H9 (cell line): ENCODE measurements at regions not wholly inside any gene's neighbourhood (a gene's known extent, or its start where the extent isn't known, plus 50 kb on each side); places are given as distances from the start of the nearest gene placed in this dataset.

Experiments used
- DNase-seq: peaks from one replicate; pipeline ENCODE4 v3.0.0-alpha.2; 2017
- H2AFZ ChIP-seq: one replicate; pipeline ENCODE4 v1.6.1; 2013; ENCODE audit warnings: mild to moderate bottlenecking, low read length, control low read depth, moderate library complexity
- H2AK5ac ChIP-seq: 2 replicates; pipeline ENCODE4 v1.6.1; 2013; ENCODE audit warnings: low read length, control low read depth, mixed read lengths; ENCODE audit not compliant: insufficient read length
- H2BK120ac ChIP-seq: one replicate; pipeline ENCODE4 v1.6.1; 2013; ENCODE audit warnings: low read depth, mild to moderate bottlenecking, low read length, control low read depth, inconsistent platforms; ENCODE audit not compliant: poor library complexity, severe bottlenecking
- H2BK12ac ChIP-seq: 2 replicates; pipeline ENCODE4 v1.6.1; 2013; ENCODE audit warnings: low read length, control low read depth, mixed read lengths, low read depth; ENCODE audit not compliant: insufficient read length
- H2BK15ac ChIP-seq: 2 replicates; pipeline ENCODE4 v1.6.1; 2013; ENCODE audit warnings: low read depth, low read length, control low read depth
- H2BK20ac ChIP-seq: one replicate; pipeline ENCODE4 v1.6.1; 2013; ENCODE audit warnings: low read depth, mild to moderate bottlenecking, low read length, control low read depth, inconsistent platforms; ENCODE audit not compliant: poor library complexity, severe bottlenecking
- H2BK5ac ChIP-seq: 2 replicates; pipeline ENCODE4 v1.6.1; 2013; ENCODE audit warnings: low read length, control low read depth, mixed read lengths; ENCODE audit not compliant: insufficient read length
- H3K14ac ChIP-seq: 2 replicates; pipeline ENCODE4 v1.6.1; 2013; ENCODE audit warnings: low read length, control low read depth; ENCODE audit not compliant: insufficient read depth
- H3K18ac ChIP-seq: 2 replicates; pipeline ENCODE4 v1.6.1; 2013; ENCODE audit warnings: low read depth, mild to moderate bottlenecking, mixed read lengths, low read length, control low read depth; ENCODE audit not compliant: insufficient read length
- H3K23ac ChIP-seq: 2 replicates; pipeline ENCODE4 v1.6.1; 2013; ENCODE audit warnings: low read length, control low read depth, mixed read lengths, low read depth; ENCODE audit not compliant: insufficient read length
- H3K23me2 ChIP-seq: 2 replicates; pipeline ENCODE4 v1.6.1; 2013; ENCODE audit warnings: low read depth, mild to moderate bottlenecking, mixed read lengths, low read length, control low read depth; ENCODE audit not compliant: insufficient read length, poor library complexity, severe bottlenecking
- H3K27ac ChIP-seq: 2 replicates; pipeline ENCODE4 v1.5.1; 2013; ENCODE audit warnings: low read length, control low read depth, mixed read lengths, low read depth; ENCODE audit not compliant: insufficient read length
- H3K27me3 ChIP-seq: 2 replicates; pipeline ENCODE4 v1.6.1; 2013; ENCODE audit warnings: low read length, control low read depth, inconsistent platforms; ENCODE audit not compliant: insufficient read depth
- H3K4ac ChIP-seq: 2 replicates; pipeline ENCODE4 v1.6.1; 2013; ENCODE audit warnings: low read depth, mild to moderate bottlenecking, control low read depth, inconsistent platforms, low read length, moderate library complexity
- H3K4me1 ChIP-seq: 2 replicates; pipeline ENCODE4 v1.6.1; 2013; ENCODE audit warnings: low read length, control low read depth, inconsistent platforms; ENCODE audit not compliant: insufficient read depth
- H3K4me2 ChIP-seq: 2 replicates; pipeline ENCODE4 v1.6.1; 2013; ENCODE audit warnings: low read length, control low read depth, mixed read lengths; ENCODE audit not compliant: insufficient read length, insufficient read depth
- H3K56ac ChIP-seq: 2 replicates; pipeline ENCODE4 v1.6.1; 2013; ENCODE audit warnings: low read depth, mild to moderate bottlenecking, mixed read lengths, low read length, control low read depth; ENCODE audit not compliant: insufficient read length
- H3K79me1 ChIP-seq: 2 replicates; pipeline ENCODE4 v1.6.1; 2013; ENCODE audit warnings: low read depth, mild to moderate bottlenecking, moderate library complexity, low read length, control low read depth, inconsistent platforms; ENCODE audit not compliant: insufficient read depth, poor library complexity, severe bottlenecking
- H3K79me2 ChIP-seq: 2 replicates; pipeline ENCODE4 v1.6.1; 2013; ENCODE audit warnings: low read length, control low read depth, inconsistent platforms; ENCODE audit not compliant: insufficient read depth
- H3K9ac ChIP-seq: 2 replicates; pipeline ENCODE4 v1.6.1; 2013; ENCODE audit warnings: low read length, control low read depth, mixed read lengths; ENCODE audit not compliant: insufficient read length; ENCODE audit errors: extremely low read depth
- H3K9me3 ChIP-seq: one replicate; pipeline ENCODE4 v1.6.1; 2013; ENCODE audit warnings: low read depth, low read length, inconsistent platforms; ENCODE audit not compliant: control insufficient read depth
- H3T11ph ChIP-seq: one replicate; pipeline ENCODE4 v1.6.1; 2013; ENCODE audit warnings: mild to moderate bottlenecking, low read length, control low read depth, inconsistent platforms
- H4K20me1 ChIP-seq: one replicate; pipeline ENCODE4 v1.6.1; 2013; ENCODE audit not compliant: control insufficient read depth, insufficient read length, insufficient read depth
- H4K5ac ChIP-seq: 2 replicates; pipeline ENCODE4 v1.6.1; 2013; ENCODE audit warnings: low read depth, mild to moderate bottlenecking, mixed read lengths, low read length, control low read depth; ENCODE audit not compliant: insufficient read length
- H4K8ac ChIP-seq: replicated peaks from 2 replicates; pipeline ENCODE4 v1.6.1; 2013; ENCODE audit warnings: low read length, control low read depth, mixed read lengths, low read depth; ENCODE audit not compliant: insufficient read length
- H4K91ac ChIP-seq: 2 replicates; pipeline ENCODE4 v1.6.1; 2013; ENCODE audit warnings: low read depth, mild to moderate bottlenecking, moderate library complexity, mixed read lengths, low read length, control low read depth; ENCODE audit not compliant: insufficient read length
- H3K27ac Mint-ChIP-seq, 3 experiments: 2 replicates in 2 of 3; 3 replicates in 1 of 3; pipeline ENCODE4 v1.8.0; 2020 to 2021; ENCODE audit warnings: mixed read lengths in 3 of 3, mild to moderate bottlenecking in 1 of 3, moderate library complexity in 1 of 3
- H3K27me3 Mint-ChIP-seq: 2 replicates; pipeline ENCODE4 v1.8.0; 2021; ENCODE audit warnings: low read depth, mild to moderate bottlenecking, moderate library complexity, mixed read lengths
- H3K36me3 Mint-ChIP-seq, 3 experiments: 2 replicates in 2 of 3; 3 replicates in 1 of 3; pipeline ENCODE4 v1.8.0; 2020 to 2021; ENCODE audit warnings: low read depth in 3 of 3, mixed read lengths in 3 of 3; ENCODE audit not compliant: insufficient read depth in 1 of 3
- H3K4me1 Mint-ChIP-seq, 2 experiments: 2 replicates each; pipeline ENCODE4 v1.8.0; 2020; ENCODE audit warnings: mixed read lengths in 2 of 2
- H3K4me3 Mint-ChIP-seq, 2 experiments: 2 replicates in 1 of 2; 3 replicates in 1 of 2; pipeline ENCODE4 v1.8.0; 2020 to 2021; ENCODE audit warnings: mild to moderate bottlenecking in 2 of 2, mixed read lengths in 2 of 2, moderate library complexity in 1 of 2
- H3K9me3 Mint-ChIP-seq, 2 experiments: 2 replicates in 1 of 2; 3 replicates in 1 of 2; pipeline ENCODE4 v1.8.0; 2020; ENCODE audit warnings: mild to moderate bottlenecking in 2 of 2, mixed read lengths in 2 of 2, moderate library complexity in 1 of 2
- WGBS: extraction: QIAGEN DNeasy Blood & Tissue Kit; methylation state at CpG from one replicate; pipeline ENCODE4 v1.1.7; 2013; ENCODE audit warnings: missing lambda C conversion rate, low lambda C conversion rate, mixed read lengths; ENCODE audit not compliant: insufficient read length; ENCODE audit errors: extremely low coverage; 5-methylcytosine and 5-hydroxymethylcytosine counted together
- TF ChIP-seq, protein P1 (sequence below): fragments of 200-600 bp; sonication (generic); conservative IDR thresholded peaks from 3 replicates; pipeline ENCODE4 v1.8.0; 2021; ENCODE audit warnings: antibody characterized with exemption, mild to moderate bottlenecking

DNA sequence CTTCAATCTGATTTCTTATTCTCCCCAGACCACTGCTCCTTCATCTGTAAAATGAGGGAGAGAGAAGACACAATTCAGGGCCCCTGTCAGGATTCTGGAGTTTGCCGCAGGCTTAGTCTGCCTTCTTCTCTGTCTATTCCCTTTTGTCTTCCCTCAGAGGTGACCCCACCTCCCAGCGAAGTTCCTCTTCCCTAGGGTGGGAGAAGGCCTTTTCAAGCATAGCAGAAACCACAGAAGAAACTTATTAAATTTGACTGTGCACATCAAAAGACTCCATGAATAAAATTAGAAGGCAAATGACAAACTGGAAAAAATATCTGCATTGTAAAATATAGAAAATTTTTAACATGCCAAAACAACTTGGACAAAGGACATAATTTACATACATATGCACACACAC lies 148.8 kb downstream of the HNRNPD start:
- Histone ChIP-seq H3K18ac (no peak overlapping the region), H2BK120ac (no peak overlapping the region), H3K4me1 (no peaks in the 10 kb centered on the region), H3K56ac (no peak overlapping the region), H4K8ac (no peak overlapping the region), H3K14ac (no peak overlapping the region), H2AFZ (no peak overlapping the region), H3K23me2 (no peaks in the 10 kb centered on the region), H3K79me2 (no peaks in the 10 kb centered on the region), H4K91ac (no peak overlapping the region), H3K79me1 (no peaks in the 10 kb centered on the region), H3K23ac (no peak overlapping the region), H2BK12ac (no peak overlapping the region), H3K4me2 (no peak overlapping the region), H3K27me3 (peaks cover 2% of the 10 kb centered on the region; the same call in 1 of the 2 replicates), H2AK5ac (no peak overlapping the region), H3K9ac (no peak overlapping the region), H3K27ac (no peak overlapping the region), H2BK20ac (no peak overlapping the region), H2BK5ac (no peak overlapping the region), H4K5ac (no peak overlapping the region), H4K20me1 (no peaks in the 10 kb centered on the region), H3K4ac (no peak overlapping the region), H2BK15ac (no peak overlapping the region), H3K9me3 (no peaks in the 10 kb centered on the region), H3T11ph (no peak overlapping the region)
- TF ChIP-seq, protein P1, sequence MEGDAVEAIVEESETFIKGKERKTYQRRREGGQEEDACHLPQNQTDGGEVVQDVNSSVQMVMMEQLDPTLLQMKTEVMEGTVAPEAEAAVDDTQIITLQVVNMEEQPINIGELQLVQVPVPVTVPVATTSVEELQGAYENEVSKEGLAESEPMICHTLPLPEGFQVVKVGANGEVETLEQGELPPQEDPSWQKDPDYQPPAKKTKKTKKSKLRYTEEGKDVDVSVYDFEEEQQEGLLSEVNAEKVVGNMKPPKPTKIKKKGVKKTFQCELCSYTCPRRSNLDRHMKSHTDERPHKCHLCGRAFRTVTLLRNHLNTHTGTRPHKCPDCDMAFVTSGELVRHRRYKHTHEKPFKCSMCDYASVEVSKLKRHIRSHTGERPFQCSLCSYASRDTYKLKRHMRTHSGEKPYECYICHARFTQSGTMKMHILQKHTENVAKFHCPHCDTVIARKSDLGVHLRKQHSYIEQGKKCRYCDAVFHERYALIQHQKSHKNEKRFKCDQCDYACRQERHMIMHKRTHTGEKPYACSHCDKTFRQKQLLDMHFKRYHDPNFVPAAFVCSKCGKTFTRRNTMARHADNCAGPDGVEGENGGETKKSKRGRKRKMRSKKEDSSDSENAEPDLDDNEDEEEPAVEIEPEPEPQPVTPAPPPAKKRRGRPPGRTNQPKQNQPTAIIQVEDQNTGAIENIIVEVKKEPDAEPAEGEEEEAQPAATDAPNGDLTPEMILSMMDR, result no peak
- Mint-ChIP-seq H3K9me3 (no peaks in the 10 kb centered on the region), H3K4me1 (peaks cover 5 to 6% of the 10 kb centered on the region in 2 experiments), H3K27ac (no peak overlapping the region), H3K27me3 (peaks cover 17% of the 10 kb centered on the region), H3K36me3 (no peaks in the 10 kb centered on the region), H3K4me3 (no peak overlapping the region)
- no CpG with 5 or more reads among the region's 2 CpGs for WGBS
- no peak for DNase-seq
